H9 (cell line): ENCODE measurements at regions not wholly inside any gene's neighbourhood (a gene's known extent, or its start where the extent isn't known, plus 50 kb on each side); places are given as distances from the start of the nearest gene placed in this dataset.

Source experiments
- DNase-seq: peaks from one replicate; pipeline ENCODE4 v3.0.0-alpha.2; 2017
- H2AFZ ChIP-seq: one replicate; pipeline ENCODE4 v1.6.1; 2013; ENCODE audit warnings: mild to moderate bottlenecking, low read length, control low read depth, moderate library complexity
- H2AK5ac ChIP-seq: 2 replicates; pipeline ENCODE4 v1.6.1; 2013; ENCODE audit warnings: low read length, control low read depth, mixed read lengths; ENCODE audit not compliant: insufficient read length
- H2BK120ac ChIP-seq: one replicate; pipeline ENCODE4 v1.6.1; 2013; ENCODE audit warnings: low read depth, mild to moderate bottlenecking, low read length, control low read depth, inconsistent platforms; ENCODE audit not compliant: poor library complexity, severe bottlenecking
- H2BK12ac ChIP-seq: 2 replicates; pipeline ENCODE4 v1.6.1; 2013; ENCODE audit warnings: low read length, control low read depth, mixed read lengths, low read depth; ENCODE audit not compliant: insufficient read length
- H2BK15ac ChIP-seq: 2 replicates; pipeline ENCODE4 v1.6.1; 2013; ENCODE audit warnings: low read depth, low read length, control low read depth
- H2BK20ac ChIP-seq: one replicate; pipeline ENCODE4 v1.6.1; 2013; ENCODE audit warnings: low read depth, mild to moderate bottlenecking, low read length, control low read depth, inconsistent platforms; ENCODE audit not compliant: poor library complexity, severe bottlenecking
- H2BK5ac ChIP-seq: 2 replicates; pipeline ENCODE4 v1.6.1; 2013; ENCODE audit warnings: low read length, control low read depth, mixed read lengths; ENCODE audit not compliant: insufficient read length
- H3K14ac ChIP-seq: 2 replicates; pipeline ENCODE4 v1.6.1; 2013; ENCODE audit warnings: low read length, control low read depth; ENCODE audit not compliant: insufficient read depth
- H3K18ac ChIP-seq: 2 replicates; pipeline ENCODE4 v1.6.1; 2013; ENCODE audit warnings: low read depth, mild to moderate bottlenecking, mixed read lengths, low read length, control low read depth; ENCODE audit not compliant: insufficient read length
- H3K23ac ChIP-seq: 2 replicates; pipeline ENCODE4 v1.6.1; 2013; ENCODE audit warnings: low read length, control low read depth, mixed read lengths, low read depth; ENCODE audit not compliant: insufficient read length
- H3K23me2 ChIP-seq: 2 replicates; pipeline ENCODE4 v1.6.1; 2013; ENCODE audit warnings: low read depth, mild to moderate bottlenecking, mixed read lengths, low read length, control low read depth; ENCODE audit not compliant: insufficient read length, poor library complexity, severe bottlenecking
- H3K27ac ChIP-seq: 2 replicates; pipeline ENCODE4 v1.5.1; 2013; ENCODE audit warnings: low read length, control low read depth, mixed read lengths, low read depth; ENCODE audit not compliant: insufficient read length
- H3K27me3 ChIP-seq: 2 replicates; pipeline ENCODE4 v1.6.1; 2013; ENCODE audit warnings: low read length, control low read depth, inconsistent platforms; ENCODE audit not compliant: insufficient read depth
- H3K4ac ChIP-seq: 2 replicates; pipeline ENCODE4 v1.6.1; 2013; ENCODE audit warnings: low read depth, mild to moderate bottlenecking, control low read depth, inconsistent platforms, low read length, moderate library complexity
- H3K4me1 ChIP-seq: 2 replicates; pipeline ENCODE4 v1.6.1; 2013; ENCODE audit warnings: low read length, control low read depth, inconsistent platforms; ENCODE audit not compliant: insufficient read depth
- H3K4me2 ChIP-seq: 2 replicates; pipeline ENCODE4 v1.6.1; 2013; ENCODE audit warnings: low read length, control low read depth, mixed read lengths; ENCODE audit not compliant: insufficient read length, insufficient read depth
- H3K56ac ChIP-seq: 2 replicates; pipeline ENCODE4 v1.6.1; 2013; ENCODE audit warnings: low read depth, mild to moderate bottlenecking, mixed read lengths, low read length, control low read depth; ENCODE audit not compliant: insufficient read length
- H3K79me1 ChIP-seq: 2 replicates; pipeline ENCODE4 v1.6.1; 2013; ENCODE audit warnings: low read depth, mild to moderate bottlenecking, moderate library complexity, low read length, control low read depth, inconsistent platforms; ENCODE audit not compliant: insufficient read depth, poor library complexity, severe bottlenecking
- H3K79me2 ChIP-seq: 2 replicates; pipeline ENCODE4 v1.6.1; 2013; ENCODE audit warnings: low read length, control low read depth, inconsistent platforms; ENCODE audit not compliant: insufficient read depth
- H3K9ac ChIP-seq: 2 replicates; pipeline ENCODE4 v1.6.1; 2013; ENCODE audit warnings: low read length, control low read depth, mixed read lengths; ENCODE audit not compliant: insufficient read length; ENCODE audit errors: extremely low read depth
- H3K9me3 ChIP-seq: one replicate; pipeline ENCODE4 v1.6.1; 2013; ENCODE audit warnings: low read depth, low read length, inconsistent platforms; ENCODE audit not compliant: control insufficient read depth
- H3T11ph ChIP-seq: one replicate; pipeline ENCODE4 v1.6.1; 2013; ENCODE audit warnings: mild to moderate bottlenecking, low read length, control low read depth, inconsistent platforms
- H4K20me1 ChIP-seq: one replicate; pipeline ENCODE4 v1.6.1; 2013; ENCODE audit not compliant: control insufficient read depth, insufficient read length, insufficient read depth
- H4K5ac ChIP-seq: 2 replicates; pipeline ENCODE4 v1.6.1; 2013; ENCODE audit warnings: low read depth, mild to moderate bottlenecking, mixed read lengths, low read length, control low read depth; ENCODE audit not compliant: insufficient read length
- H4K8ac ChIP-seq: replicated peaks from 2 replicates; pipeline ENCODE4 v1.6.1; 2013; ENCODE audit warnings: low read length, control low read depth, mixed read lengths, low read depth; ENCODE audit not compliant: insufficient read length
- H4K91ac ChIP-seq: 2 replicates; pipeline ENCODE4 v1.6.1; 2013; ENCODE audit warnings: low read depth, mild to moderate bottlenecking, moderate library complexity, mixed read lengths, low read length, control low read depth; ENCODE audit not compliant: insufficient read length
- H3K27ac Mint-ChIP-seq, 3 experiments: 2 replicates in 2 of 3; 3 replicates in 1 of 3; pipeline ENCODE4 v1.8.0; 2020 to 2021; ENCODE audit warnings: mixed read lengths in 3 of 3, mild to moderate bottlenecking in 1 of 3, moderate library complexity in 1 of 3
- H3K27me3 Mint-ChIP-seq: 2 replicates; pipeline ENCODE4 v1.8.0; 2021; ENCODE audit warnings: low read depth, mild to moderate bottlenecking, moderate library complexity, mixed read lengths
- H3K36me3 Mint-ChIP-seq, 3 experiments: 2 replicates in 2 of 3; 3 replicates in 1 of 3; pipeline ENCODE4 v1.8.0; 2020 to 2021; ENCODE audit warnings: low read depth in 3 of 3, mixed read lengths in 3 of 3; ENCODE audit not compliant: insufficient read depth in 1 of 3
- H3K4me1 Mint-ChIP-seq, 2 experiments: 2 replicates each; pipeline ENCODE4 v1.8.0; 2020; ENCODE audit warnings: mixed read lengths in 2 of 2
- H3K4me3 Mint-ChIP-seq, 2 experiments: 2 replicates in 1 of 2; 3 replicates in 1 of 2; pipeline ENCODE4 v1.8.0; 2020 to 2021; ENCODE audit warnings: mild to moderate bottlenecking in 2 of 2, mixed read lengths in 2 of 2, moderate library complexity in 1 of 2
- H3K9me3 Mint-ChIP-seq, 2 experiments: 2 replicates in 1 of 2; 3 replicates in 1 of 2; pipeline ENCODE4 v1.8.0; 2020; ENCODE audit warnings: mild to moderate bottlenecking in 2 of 2, mixed read lengths in 2 of 2, moderate library complexity in 1 of 2
- CTCF ChIP-seq: fragments of 200-600 bp; sonication (generic); conservative IDR thresholded peaks from 3 replicates; pipeline ENCODE4 v1.8.0; 2021; ENCODE audit warnings: antibody characterized with exemption, mild to moderate bottlenecking
- WGBS: extraction: QIAGEN DNeasy Blood & Tissue Kit; methylation state at CpG from one replicate; pipeline ENCODE4 v1.1.7; 2013; ENCODE audit warnings: missing lambda C conversion rate, low lambda C conversion rate, mixed read lengths; ENCODE audit not compliant: insufficient read length; ENCODE audit errors: extremely low coverage; 5-methylcytosine and 5-hydroxymethylcytosine counted together

GRCh38 chr16:76985392-76986045 is 205.5 kb upstream of the MON1B start:
- H3K36me3 Mint-ChIP-seq: no peaks in the 10 kb centered on the region

More at GRCh38 chr16:76985392-76986045, 205.5 kb upstream of the MON1B start:
- DNase-seq: no peak
- no peaks in the 10 kb centered on the region for H3K4me1 ChIP-seq
- no peak overlapping the region for H2BK12ac ChIP-seq
- H3K9me3 Mint-ChIP-seq: peaks cover 0 to 2% of the 10 kb centered on the region in 2 experiments; a peak in 2 of 5 replicates
- H2AFZ ChIP-seq: no peak overlapping the region
- peaks cover 4 to 5% of the 10 kb centered on the region in 2 experiments for H3K4me1 Mint-ChIP-seq
- H3K18ac ChIP-seq: no peak overlapping the region
- no peaks in the 10 kb centered on the region for H3K79me1 ChIP-seq
- H2BK5ac ChIP-seq: no peak overlapping the region
- no peaks in the 10 kb centered on the region for H3K9me3 ChIP-seq
- H3K56ac ChIP-seq: no peak overlapping the region
- no peak overlapping the region for H2BK120ac ChIP-seq
- H2BK15ac ChIP-seq: no peak overlapping the region
- H3K27me3 Mint-ChIP-seq: no peaks in the 10 kb centered on the region
- H3K4me3 Mint-ChIP-seq: no peak overlapping the region
- no peak overlapping the region for H2AK5ac ChIP-seq
- H4K5ac ChIP-seq: no peak overlapping the region
- H4K91ac ChIP-seq: no peak overlapping the region
- H3K27me3 ChIP-seq: no peaks in the 10 kb centered on the region
- no peak overlapping the region for H3K4ac ChIP-seq
- H3T11ph ChIP-seq: no peak overlapping the region
- no peak overlapping the region for H3K27ac Mint-ChIP-seq
- no peak overlapping the region for H3K23ac ChIP-seq
- no peak overlapping the region for H3K27ac ChIP-seq
- TF ChIP-seq CTCF: no peak
- H3K4me2 ChIP-seq: no peak overlapping the region
- H3K23me2 ChIP-seq: no peaks in the 10 kb centered on the region
- no CpG with 5 or more reads among the region's 4 CpGs for WGBS
- no peak overlapping the region for H4K8ac ChIP-seq
- no peaks in the 10 kb centered on the region for H3K79me2 ChIP-seq
- H3K9ac ChIP-seq: no peak overlapping the region
- H2BK20ac ChIP-seq: no peak overlapping the region
- no peak overlapping the region for H3K14ac ChIP-seq
- no peaks in the 10 kb centered on the region for H4K20me1 ChIP-seq
